ENCODE measurements at regions not wholly inside any gene's neighbourhood (a gene's known extent, or its start where the extent isn't known, plus 50 kb on each side); places are given as distances from the start of the nearest gene placed in this dataset.

DNA sequence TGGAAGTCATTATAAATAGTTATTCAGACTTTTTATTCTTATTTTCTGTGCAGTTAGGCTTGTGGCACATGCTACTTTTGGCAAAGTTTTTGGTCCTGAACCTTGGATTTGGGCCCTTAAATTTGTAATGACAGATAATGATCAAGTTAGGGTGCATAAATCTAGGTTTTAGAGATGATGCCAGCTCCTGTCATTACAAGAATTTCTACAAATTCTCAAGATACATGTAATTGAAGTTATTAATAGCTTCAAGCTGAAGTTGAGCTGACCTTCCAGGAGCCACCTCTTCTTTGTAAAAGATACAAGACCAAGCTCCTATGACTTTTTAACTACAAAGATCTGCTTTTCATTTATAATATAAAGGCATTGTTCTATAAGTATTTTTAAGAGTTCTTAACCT is 255.6 kb upstream of the UGT8 start (continued):
- TF ChIP-seq NANOG (IDR thresholded peaks at IDR 0.05; ENCODE audit: insufficient read depth, low read depth, low read length, poor library complexity, severe bottlenecking) (no peak), BACH1 (IDR thresholded peaks at IDR 0.05; ENCODE audit: low read length) (no peak), YY1 (IDR thresholded peaks at IDR 0.05; ENCODE audit: low read depth, low read length) (no peak), RFX5 (IDR thresholded peaks at IDR 0.05; ENCODE audit: borderline replicate concordance, low read depth, low read length) (no peak), RNF2 (IDR thresholded peaks at IDR 0.05; ENCODE audit: borderline replicate concordance, low read depth, low read length, missing control alignments, poor library complexity, severe bottlenecking) (no peak)

Data from H1 (cell line).